ENCODE measurements at regions not wholly inside any gene's neighbourhood (a gene's known extent, or its start where the extent isn't known, plus 50 kb on each side); places are given as distances from the start of the nearest gene placed in this dataset.
"Not testable (repeated sequence)": the region's sequence is repeated elsewhere in the genome, so short reads cannot be mapped to it uniquely, and the experiment has no call there.

- no peak for TF ChIP-seq CTCF (IDR thresholded peaks at IDR 0.05)
- Histone ChIP-seq H3K27ac (no peak overlapping the region), H3K9me3 (no peaks in the 10 kb centered on the region), H3K4me1 (ENCODE audit: control insufficient read depth in 1 of 2, insufficient read depth in 1 of 2, low read depth in 1 of 2, low read length in 1 of 2) (peaks cover 0 to 4% of the 10 kb centered on the region in 2 experiments), H3K36me3 (no peaks in the 10 kb centered on the region), H3K4me3 (ENCODE audit: low read depth in 1 of 2, low read length in 1 of 2) (no peak overlapping the region), H3K27me3 (no peaks in the 10 kb centered on the region)
Observed at GRCh38 chr1:200288226-200288625, 121.6 kb downstream of the ZNF281 start.

- H3K4me3 ChIP-seq (ENCODE audit: low read depth in 1 of 2, low read length in 1 of 2); H3K27me3 ChIP-seq; H3K9me3 ChIP-seq; H3K27ac ChIP-seq; H3K36me3 ChIP-seq: not testable (repeated sequence)
- peaks cover 8 to 19% of the 10 kb centered on the region in 2 experiments for H3K4me1 ChIP-seq (ENCODE audit: control insufficient read depth in 1 of 2, insufficient read depth in 1 of 2, low read depth in 1 of 2, low read length in 1 of 2)
Observed at GRCh38 chr1:200284236-200284635, 125.6 kb downstream of the ZNF281 start.

GRCh38 chr1:200282497-200283122 is 127.2 kb downstream of the ZNF281 start:
- Histone ChIP-seq H3K4me1 (ENCODE audit: control insufficient read depth in 1 of 2, insufficient read depth in 1 of 2, low read depth in 1 of 2, low read length in 1 of 2) (peaks cover 8 to 19% of the 10 kb centered on the region in 2 experiments), H3K36me3 (no peaks in the 10 kb centered on the region), H3K9me3 (no peaks in the 10 kb centered on the region), H3K27ac (peak overlapping the region; percentile 64), H3K27me3 (no peaks in the 10 kb centered on the region), H3K4me3 (ENCODE audit: low read depth in 1 of 2, low read length in 1 of 2) (peak overlapping the region; percentile 13 to 31)
- TF ChIP-seq CTCF (IDR thresholded peaks at IDR 0.05): no peak

- Histone ChIP-seq H3K4me3 (ENCODE audit: low read depth in 1 of 2, low read length in 1 of 2) (no peak overlapping the region), H3K36me3 (no peaks in the 10 kb centered on the region), H3K27ac (no peak overlapping the region), H3K4me1 (ENCODE audit: control insufficient read depth in 1 of 2, insufficient read depth in 1 of 2, low read depth in 1 of 2, low read length in 1 of 2) (peaks cover 8 to 19% of the 10 kb centered on the region in 2 experiments), H3K9me3 (no peaks in the 10 kb centered on the region), H3K27me3 (no peaks in the 10 kb centered on the region)
- TF ChIP-seq CTCF (IDR thresholded peaks at IDR 0.05): no peak
Observed at GRCh38 chr1:200281201-200281835, 128.5 kb downstream of the ZNF281 start.

- Histone ChIP-seq H3K27ac (no peak overlapping the region), H3K9me3 (no peaks in the 10 kb centered on the region), H3K4me1 (ENCODE audit: control insufficient read depth in 1 of 2, insufficient read depth in 1 of 2, low read depth in 1 of 2, low read length in 1 of 2) (peaks cover 8 to 16% of the 10 kb centered on the region in 2 experiments), H3K36me3 (no peaks in the 10 kb centered on the region), H3K27me3 (no peaks in the 10 kb centered on the region), H3K4me3 (ENCODE audit: low read depth in 1 of 2, low read length in 1 of 2) (no peak overlapping the region)
- peak; percentile 76 for TF ChIP-seq CTCF (IDR thresholded peaks at IDR 0.05)
Observed at GRCh38 chr1:200279810-200280411, 129.9 kb downstream of the ZNF281 start.
